Parathyroid adenoma (tissue), 2 donors: ENCODE measurements at regions not wholly inside any gene's neighbourhood (a gene's known extent, or its start where the extent isn't known, plus 50 kb on each side); places are given as distances from the start of the nearest gene placed in this dataset.

Experiments
- H2AFZ ChIP-seq: fragments of 300-600 bp; sonication (generic); one replicate; pipeline ENCODE4 v1.7.0; 2017; ENCODE audit warnings: antibody characterized with exemption, mild to moderate bottlenecking
- H3K27ac ChIP-seq: fragments of 300-600 bp; sonication (generic); one replicate; pipeline ENCODE4 v1.7.0; 2017
- H3K27me3 ChIP-seq: fragments of 300-600 bp; sonication (generic); one replicate; pipeline ENCODE4 v1.7.0; 2017; ENCODE audit warnings: low read length; ENCODE audit not compliant: control insufficient read depth, insufficient read depth
- H3K36me3 ChIP-seq: fragments of 300-600 bp; sonication (generic); one replicate; pipeline ENCODE4 v1.7.0; 2017; ENCODE audit warnings: low read length; ENCODE audit not compliant: control insufficient read depth, insufficient read depth
- H3K4me1 ChIP-seq: fragments of 300-600 bp; sonication (generic); one replicate; pipeline ENCODE4 v1.7.0; 2017; ENCODE audit warnings: control low read depth
- H3K4me2 ChIP-seq: fragments of 300-600 bp; sonication (generic); one replicate; pipeline ENCODE4 v1.7.0; 2017; ENCODE audit warnings: low read length
- H3K4me3 ChIP-seq: fragments of 300-600 bp; sonication (generic); one replicate; pipeline ENCODE4 v1.7.0; 2017; ENCODE audit warnings: low read depth, low read length
- H3K79me2 ChIP-seq: fragments of 300-600 bp; sonication (generic); one replicate; pipeline ENCODE4 v1.7.0; 2017; ENCODE audit warnings: control low read depth
- H3K9ac ChIP-seq: fragments of 300-600 bp; sonication (generic); one replicate; pipeline ENCODE4 v1.7.0; 2017; ENCODE audit warnings: mild to moderate bottlenecking
- H3K9me3 ChIP-seq: fragments of 300-600 bp; sonication (generic); one replicate; pipeline ENCODE4 v1.7.0; 2017; ENCODE audit warnings: low read length; ENCODE audit not compliant: control insufficient read depth
- CTCF ChIP-seq: fragments of 300-600 bp; sonication (generic); IDR thresholded peaks from one replicate; pipeline ENCODE4 v1.7.0; 2017; ENCODE audit warnings: antibody characterized with exemption, mild to moderate bottlenecking
- donor health status: primary hyperparathyroidism.

- H3K4me3 ChIP-seq = no peak overlapping the region
- no peak overlapping the region for H2AFZ ChIP-seq
- H3K36me3 ChIP-seq = no peaks in the 10 kb centered on the region
- no peak overlapping the region for H3K9ac ChIP-seq
- no peak overlapping the region for H3K27ac ChIP-seq
- H3K4me1 ChIP-seq = no peaks in the 10 kb centered on the region
- no peaks in the 10 kb centered on the region for H3K79me2 ChIP-seq
- H3K4me2 ChIP-seq = no peak overlapping the region
- TF ChIP-seq CTCF = no peak
- no peaks in the 10 kb centered on the region for H3K27me3 ChIP-seq
- no peaks in the 10 kb centered on the region for H3K9me3 ChIP-seq
These were observed 236.4 kb upstream of the SP4 start for GRCh38 chr7:21191321-21192073.

- H3K9me3 ChIP-seq = no peaks in the 10 kb centered on the region
These were observed 235.2 kb upstream of the SP4 start for GRCh38 chr7:21192657-21193056.

GRCh38 chr7:21193895-21194294 lies 234.0 kb upstream of the SP4 start:
- Histone ChIP-seq H3K9me3 (no peaks in the 10 kb centered on the region), H3K4me1 (no peaks in the 10 kb centered on the region), H3K27ac (no peak overlapping the region), H3K36me3 (no peaks in the 10 kb centered on the region), H3K4me3 (no peak overlapping the region), H3K27me3 (no peaks in the 10 kb centered on the region), H3K9ac (no peak overlapping the region), H2AFZ (no peak overlapping the region), H3K4me2 (no peak overlapping the region), H3K79me2 (no peaks in the 10 kb centered on the region)
- no peak for TF ChIP-seq CTCF

More at GRCh38 chr7:21192657-21193056, 235.2 kb upstream of the SP4 start:
- no peak overlapping the region for H3K27ac ChIP-seq
- no peaks in the 10 kb centered on the region for H3K36me3 ChIP-seq
- H3K27me3 ChIP-seq = no peaks in the 10 kb centered on the region
- H2AFZ ChIP-seq = no peak overlapping the region
- H3K4me2 ChIP-seq = no peak overlapping the region
- H3K4me1 ChIP-seq = no peaks in the 10 kb centered on the region
- no peaks in the 10 kb centered on the region for H3K79me2 ChIP-seq
- no peak overlapping the region for H3K4me3 ChIP-seq
- no peak for TF ChIP-seq CTCF
- no peak overlapping the region for H3K9ac ChIP-seq

GRCh38 chr7:21194936-21195335 lies 232.9 kb upstream of the SP4 start:
- H3K36me3 ChIP-seq = no peaks in the 10 kb centered on the region
- no peaks in the 10 kb centered on the region for H3K9me3 ChIP-seq
- no peak for TF ChIP-seq CTCF
- H3K27ac ChIP-seq = no peak overlapping the region
- H3K4me1 ChIP-seq = no peaks in the 10 kb centered on the region
- no peak overlapping the region for H3K4me3 ChIP-seq
- H3K27me3 ChIP-seq = no peaks in the 10 kb centered on the region
- H2AFZ ChIP-seq = no peak overlapping the region
- H3K79me2 ChIP-seq = no peaks in the 10 kb centered on the region
- H3K4me2 ChIP-seq = no peak overlapping the region
- no peak overlapping the region for H3K9ac ChIP-seq

GRCh38 chr7:21198921-21199320 lies 229.0 kb upstream of the SP4 start:
- Histone ChIP-seq H2AFZ (no peak overlapping the region), H3K4me1 (no peaks in the 10 kb centered on the region), H3K9ac (no peak overlapping the region), H3K27ac (no peak overlapping the region), H3K36me3 (no peaks in the 10 kb centered on the region), H3K27me3 (no peaks in the 10 kb centered on the region), H3K4me2 (no peak overlapping the region), H3K9me3 (no peaks in the 10 kb centered on the region), H3K79me2 (no peaks in the 10 kb centered on the region), H3K4me3 (no peak overlapping the region)
- TF ChIP-seq CTCF = no peak
